Putamen (tissue), 1 donor: ENCODE measurements at regions not wholly inside any gene's neighbourhood (a gene's known extent, or its start where the extent isn't known, plus 50 kb on each side); places are given as distances from the start of the nearest gene placed in this dataset.
"Not testable (repeated sequence)": the region's sequence is repeated elsewhere in the genome, so short reads cannot be mapped to it uniquely, and the experiment has no call there.

Source experiments
- DNase-seq: peaks from one replicate; pipeline ENCODE4 v3.0.0-alpha.2; 2016; ENCODE audit warnings: low spot score

- DNase-seq = no peak
Measured at GRCh38 chr3:73228959-73229358, 167.5 kb downstream of the EBLN2 start.

GRCh38 chr3:73234354-73235014, 173.0 kb downstream of the EBLN2 start:
- DNase-seq = no peak

GRCh38 chr3:73235768-73236167, 174.3 kb downstream of the EBLN2 start:
- DNase-seq = no peak

GRCh38 chr3:73236867-73237266, 175.4 kb downstream of the EBLN2 start:
- DNase-seq = no peak

- no peak for DNase-seq
Measured at GRCh38 chr3:73243740-73244139, 182.3 kb downstream of the EBLN2 start.

GRCh38 chr3:73245459-73245858, 184.0 kb downstream of the EBLN2 start:
- DNase-seq = no peak

- DNase-seq = no peak
Measured at GRCh38 chr3:73249047-73249446, 187.6 kb downstream of the EBLN2 start.

GRCh38 chr3:73254062-73254461, 192.6 kb downstream of the EBLN2 start:
- no peak for DNase-seq

GRCh38 chr3:73255609-73256029, 194.2 kb downstream of the EBLN2 start:
- DNase-seq = no peak

- DNase-seq = no peak
Measured at GRCh38 chr3:73257186-73257585, 195.7 kb downstream of the EBLN2 start.

- no peak for DNase-seq
Measured at GRCh38 chr3:73258057-73258456, 196.6 kb downstream of the EBLN2 start.

- no peak for DNase-seq
Measured at GRCh38 chr3:73259291-73259690, 197.8 kb downstream of the EBLN2 start.

GRCh38 chr3:73259856-73260255, 198.4 kb downstream of the EBLN2 start:
- no peak for DNase-seq

- not testable (repeated sequence) for DNase-seq
Measured at GRCh38 chr3:73266558-73266957, 205.1 kb downstream of the EBLN2 start.

GRCh38 chr3:73269126-73269525, 207.7 kb downstream of the EBLN2 start:
- not testable (repeated sequence) for DNase-seq

GRCh38 chr3:73270839-73271483, 209.5 kb downstream of the EBLN2 start:
- DNase-seq = no peak

- no peak for DNase-seq
Measured at GRCh38 chr3:73273341-73273740, 211.9 kb downstream of the EBLN2 start.

GRCh38 chr3:73280746-73281145, 219.3 kb downstream of the EBLN2 start:
- no peak for DNase-seq

GRCh38 chr3:73284472-73284871, 223.0 kb downstream of the EBLN2 start:
- no peak for DNase-seq

GRCh38 chr3:73291541-73291940, 230.1 kb downstream of the EBLN2 start:
- DNase-seq = no peak

- no peak for DNase-seq
Measured at GRCh38 chr3:73292220-73292619, 230.8 kb downstream of the EBLN2 start.

- DNase-seq = no peak
Measured at GRCh38 chr3:73294537-73294936, 233.1 kb downstream of the EBLN2 start.

GRCh38 chr3:73295876-73296635, 234.6 kb downstream of the EBLN2 start:
- no peak for DNase-seq
